HEK293 (cell line): ENCODE measurements at regions not wholly inside any gene's neighbourhood (a gene's known extent, or its start where the extent isn't known, plus 50 kb on each side); places are given as distances from the start of the nearest gene placed in this dataset.

Experiments
- ATF2 ChIP-seq: fragments of 450-650 bp; formaldehyde crosslinking; IDR thresholded peaks from 2 replicates; pipeline ENCODE4 v1.5.1; 2016; ENCODE audit warnings: missing biosample characterization, missing genetic modification characterization, low read depth
- CTCF ChIP-seq: fragments of 450-650 bp; formaldehyde crosslinking; IDR thresholded peaks from 2 replicates; pipeline ENCODE4 v1.5.1; 2016; ENCODE audit warnings: missing biosample characterization, missing genetic modification characterization
- MYNN ChIP-seq: fragments of 450-650 bp; formaldehyde crosslinking; IDR thresholded peaks from 2 replicates; pipeline ENCODE4 v1.5.1; 2016; ENCODE audit warnings: missing biosample characterization, missing genetic modification characterization, borderline replicate concordance
- ZIC2 ChIP-seq: fragments of 450-650 bp; formaldehyde crosslinking; IDR thresholded peaks from 2 replicates; pipeline ENCODE4 v1.5.1; 2016; ENCODE audit warnings: missing biosample characterization, missing genetic modification characterization
- ZNF513 ChIP-seq: fragments of 450-650 bp; IDR thresholded peaks from 2 replicates; pipeline ENCODE4 v1.5.1; 2018; ENCODE audit warnings: missing biosample characterization, missing genetic modification characterization
- ZNF585B ChIP-seq: fragments of 450-650 bp; formaldehyde crosslinking; IDR thresholded peaks from 2 replicates; pipeline ENCODE4 v1.5.1; 2016; ENCODE audit warnings: missing biosample characterization, missing genetic modification characterization
- ZNF629 ChIP-seq: fragments of 450-650 bp; formaldehyde crosslinking; IDR thresholded peaks from 2 replicates; pipeline ENCODE4 v1.5.1; 2017; ENCODE audit warnings: missing biosample characterization, missing genetic modification characterization
- ZNF670 ChIP-seq: fragments of 450-650 bp; formaldehyde crosslinking; IDR thresholded peaks from 2 replicates; pipeline ENCODE4 v1.5.1; 2016; ENCODE audit warnings: missing biosample characterization, missing genetic modification characterization, low read depth
- ZNF704 ChIP-seq: fragments of 450-650 bp; formaldehyde crosslinking; IDR thresholded peaks from 2 replicates; pipeline ENCODE4 v1.5.1; 2016; ENCODE audit warnings: missing biosample characterization, missing genetic modification characterization
- TF ChIP-seq, protein P1 (sequence below): fragments of 450-650 bp; formaldehyde crosslinking; IDR thresholded peaks from 2 replicates; pipeline ENCODE4 v1.5.1; 2016; ENCODE audit warnings: missing biosample characterization, missing genetic modification characterization

DNA sequence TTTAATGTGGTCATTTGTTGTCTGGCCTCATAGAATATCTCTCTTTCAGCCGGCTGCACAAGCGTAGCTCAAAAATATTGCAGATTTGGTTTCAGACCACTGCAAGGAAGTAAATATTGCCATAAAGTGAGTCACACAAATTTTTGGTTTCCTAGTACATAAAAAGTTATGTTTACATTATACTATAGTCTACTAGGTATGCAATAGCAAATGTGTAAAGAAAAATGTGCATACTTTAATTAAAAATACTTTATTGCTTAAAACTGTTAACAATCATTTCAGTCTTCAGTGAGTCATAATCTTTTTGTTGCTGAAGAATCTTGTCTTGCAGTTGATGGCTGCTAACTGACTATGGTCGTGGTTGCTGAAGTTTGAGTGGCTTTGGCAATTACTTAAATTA, 425.1 kb upstream of the ROBO1 start:
- TF ChIP-seq, protein P1, sequence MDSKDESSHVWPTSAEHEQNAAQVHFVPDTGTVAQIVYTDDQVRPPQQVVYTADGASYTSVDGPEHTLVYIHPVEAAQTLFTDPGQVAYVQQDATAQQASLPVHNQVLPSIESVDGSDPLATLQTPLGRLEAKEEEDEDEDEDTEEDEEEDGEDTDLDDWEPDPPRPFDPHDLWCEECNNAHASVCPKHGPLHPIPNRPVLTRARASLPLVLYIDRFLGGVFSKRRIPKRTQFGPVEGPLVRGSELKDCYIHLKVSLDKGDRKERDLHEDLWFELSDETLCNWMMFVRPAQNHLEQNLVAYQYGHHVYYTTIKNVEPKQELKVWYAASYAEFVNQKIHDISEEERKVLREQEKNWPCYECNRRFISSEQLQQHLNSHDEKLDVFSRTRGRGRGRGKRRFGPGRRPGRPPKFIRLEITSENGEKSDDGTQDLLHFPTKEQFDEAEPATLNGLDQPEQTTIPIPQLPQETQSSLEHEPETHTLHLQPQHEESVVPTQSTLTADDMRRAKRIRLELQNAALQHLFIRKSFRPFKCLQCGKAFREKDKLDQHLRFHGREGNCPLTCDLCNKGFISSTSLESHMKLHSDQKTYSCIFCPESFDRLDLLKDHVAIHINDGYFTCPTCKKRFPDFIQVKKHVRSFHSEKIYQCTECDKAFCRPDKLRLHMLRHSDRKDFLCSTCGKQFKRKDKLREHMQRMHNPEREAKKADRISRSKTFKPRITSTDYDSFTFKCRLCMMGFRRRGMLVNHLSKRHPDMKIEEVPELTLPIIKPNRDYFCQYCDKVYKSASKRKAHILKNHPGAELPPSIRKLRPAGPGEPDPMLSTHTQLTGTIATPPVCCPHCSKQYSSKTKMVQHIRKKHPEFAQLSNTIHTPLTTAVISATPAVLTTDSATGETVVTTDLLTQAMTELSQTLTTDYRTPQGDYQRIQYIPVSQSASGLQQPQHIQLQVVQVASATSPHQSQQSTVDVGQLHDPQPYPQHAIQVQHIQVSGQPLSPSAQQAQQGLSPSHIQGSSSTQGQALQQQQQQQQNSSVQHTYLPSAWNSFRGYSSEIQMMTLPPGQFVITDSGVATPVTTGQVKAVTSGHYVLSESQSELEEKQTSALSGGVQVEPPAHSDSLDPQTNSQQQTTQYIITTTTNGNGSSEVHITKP (tag by site-specific recombination) = no peak
- TF ChIP-seq ZIC2 (tag by site-specific recombination) (no peak), CTCF (tag by site-specific recombination) (no peak), ATF2 (tag by site-specific recombination) (no peak), ZNF704 (tag by site-specific recombination) (no peak), MYNN (tag by site-specific recombination) (no peak), ZNF670 (tag by site-specific recombination) (no peak), ZNF585B (tag by site-specific recombination) (no peak), ZNF629 (tag by site-specific recombination) (no peak), ZNF513 (no peak)
